SK-MEL-5 (cell line): ENCODE measurements at regions not wholly inside any gene's neighbourhood (a gene's known extent, or its start where the extent isn't known, plus 50 kb on each side); places are given as distances from the start of the nearest gene placed in this dataset.
"Not testable (repeated sequence)": the region's sequence is repeated elsewhere in the genome, so short reads cannot be mapped to it uniquely, and the experiment has no call there.

Source experiments
- DNase-seq: peaks from one replicate; pipeline ENCODE4 v3.0.0-alpha.2; 2016; ENCODE audit warnings: low read depth, low spot score
- in situ Hi-C: cut with HindIII; loops from 2 replicates; pipeline ENCODE4 v1.10.0; 2016; ENCODE audit warnings: low sequenced_read_pairs, high pct_unique_total_duplicates, low pct_unique_long_range_greater_than_20kb

GRCh38 chr2:167592441-167592840 lies 655.0 kb downstream of the STK39 start:
- peak; percentile 55 for DNase-seq
- in situ Hi-C loops = no loop called here

- in situ Hi-C loops = no loop called here
- DNase-seq = no peak
Observed at GRCh38 chr2:167582619-167583018, 664.8 kb downstream of the STK39 start.

DNA sequence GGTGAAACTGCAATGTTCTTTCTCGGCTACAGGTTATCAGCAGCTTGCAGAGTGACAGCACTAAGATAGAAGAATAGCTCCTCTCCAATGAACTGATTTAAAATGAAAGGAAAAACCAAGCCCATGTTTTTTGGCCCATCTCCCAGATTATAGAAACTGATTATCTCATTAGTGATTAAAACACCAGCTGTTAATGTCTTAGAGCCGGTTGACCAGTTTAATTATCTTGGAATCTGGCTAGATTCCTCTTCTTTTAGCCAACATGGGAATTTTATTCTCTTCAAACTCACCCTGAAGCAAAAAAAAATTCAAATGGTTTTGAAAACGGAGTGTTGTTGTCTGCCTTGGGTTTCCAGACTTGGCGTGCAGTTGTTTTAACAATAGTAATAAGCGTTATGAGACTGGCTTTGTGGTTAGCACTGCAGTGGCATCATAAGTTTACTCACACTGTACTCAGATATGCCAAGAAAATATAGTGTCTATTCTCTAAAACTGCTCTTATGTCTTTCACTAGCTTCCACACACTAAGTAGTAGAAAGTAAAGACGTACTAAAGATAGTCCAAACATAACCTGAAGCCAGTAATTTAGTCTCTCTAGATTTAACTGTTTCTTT lies 665.3 kb downstream of the STK39 start:
- no peak for DNase-seq

DNA sequence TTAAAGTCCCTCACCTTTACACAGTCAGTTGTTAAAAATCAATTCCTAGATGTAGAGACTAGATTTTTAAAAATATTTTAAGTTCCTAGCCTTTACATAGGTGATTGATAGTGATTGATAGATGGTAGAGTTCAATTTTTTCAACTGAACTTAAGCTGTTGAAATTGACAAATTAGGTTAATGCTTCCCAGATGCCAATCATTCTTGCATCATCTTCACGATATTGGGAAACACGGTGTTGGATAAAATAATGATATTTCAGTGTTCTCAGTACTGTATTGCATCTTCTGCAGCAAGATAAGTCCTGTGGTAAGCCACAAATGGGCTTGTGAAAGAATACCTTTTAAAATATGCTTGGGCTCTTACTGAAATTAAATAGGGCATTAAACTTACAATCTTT lies 667.6 kb downstream of the STK39 start:
- no peak for DNase-seq
- in situ Hi-C loops = no loop called here

More for the DNA sequence above, 665.3 kb downstream of the STK39 start:
- in situ Hi-C loops = no loop called here

- DNase-seq = no peak
Observed at GRCh38 chr2:167575276-167575675, 672.1 kb downstream of the STK39 start.

DNA sequence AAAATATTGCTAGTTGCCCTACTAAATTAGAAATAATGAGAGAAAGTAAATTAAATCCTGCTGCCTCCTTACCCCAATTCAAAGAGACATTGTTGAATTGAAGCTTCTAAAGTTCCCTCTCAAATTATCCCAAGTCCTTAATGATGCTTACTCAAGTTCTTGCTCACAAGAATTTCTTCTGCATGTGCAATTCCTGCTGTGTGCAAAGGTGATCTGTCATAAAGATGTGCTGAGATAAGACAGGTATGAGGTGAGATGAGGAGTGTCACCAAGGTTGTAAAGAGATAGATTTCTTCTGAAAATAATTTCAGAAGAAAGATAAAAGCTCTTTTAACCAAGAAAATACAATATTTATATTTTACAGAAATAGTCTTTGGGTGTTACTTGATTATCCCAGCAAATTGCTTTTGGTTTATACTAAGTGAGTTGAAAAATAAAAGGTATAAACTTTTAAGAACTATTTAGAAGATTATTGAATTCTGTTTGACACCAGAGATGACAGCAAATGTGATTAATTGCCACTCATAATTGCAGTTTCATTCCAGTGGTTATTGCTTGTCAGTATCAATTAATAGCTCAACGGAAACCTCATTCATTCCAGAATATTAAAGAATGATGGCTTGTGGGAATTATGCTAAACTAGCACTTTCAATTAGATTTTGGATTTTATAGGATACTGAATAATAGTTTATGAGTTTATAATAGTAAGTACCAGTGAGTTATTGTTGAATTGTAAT lies 674.3 kb downstream of the STK39 start:
- in situ Hi-C loops = no loop called here
- DNase-seq = no peak

More at GRCh38 chr2:167575276-167575675, 672.1 kb downstream of the STK39 start:
- in situ Hi-C loops = no loop called here

DNA sequence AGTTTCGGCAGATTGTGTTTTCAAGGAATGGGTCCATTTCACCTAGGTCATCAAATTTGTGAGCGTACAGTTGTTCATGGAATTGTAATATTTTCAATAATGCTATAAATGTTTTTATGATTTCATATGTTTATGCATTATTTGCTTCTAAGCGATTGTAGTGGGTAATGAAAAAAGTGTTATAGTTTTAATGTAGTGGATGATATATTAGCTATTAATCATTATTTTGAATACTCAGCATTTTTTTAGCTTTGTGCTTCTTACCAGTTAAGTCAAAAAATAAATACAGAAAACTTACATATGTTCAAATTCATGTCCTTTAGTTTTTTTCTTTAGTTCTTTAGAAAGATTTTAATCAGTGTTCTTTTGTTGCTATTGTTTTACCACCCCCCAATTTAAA lies 677.0 kb downstream of the STK39 start:
- DNase-seq = no peak
- in situ Hi-C loops = no loop called here

GRCh38 chr2:167563885-167564619 lies 675.8 kb downstream of the XIRP2 start:
- DNase-seq, in situ Hi-C loops: not testable (repeated sequence)

- in situ Hi-C loops, DNase-seq: not testable (repeated sequence)
Observed at GRCh38 chr2:167558272-167558991, 670.2 kb downstream of the XIRP2 start.

DNA sequence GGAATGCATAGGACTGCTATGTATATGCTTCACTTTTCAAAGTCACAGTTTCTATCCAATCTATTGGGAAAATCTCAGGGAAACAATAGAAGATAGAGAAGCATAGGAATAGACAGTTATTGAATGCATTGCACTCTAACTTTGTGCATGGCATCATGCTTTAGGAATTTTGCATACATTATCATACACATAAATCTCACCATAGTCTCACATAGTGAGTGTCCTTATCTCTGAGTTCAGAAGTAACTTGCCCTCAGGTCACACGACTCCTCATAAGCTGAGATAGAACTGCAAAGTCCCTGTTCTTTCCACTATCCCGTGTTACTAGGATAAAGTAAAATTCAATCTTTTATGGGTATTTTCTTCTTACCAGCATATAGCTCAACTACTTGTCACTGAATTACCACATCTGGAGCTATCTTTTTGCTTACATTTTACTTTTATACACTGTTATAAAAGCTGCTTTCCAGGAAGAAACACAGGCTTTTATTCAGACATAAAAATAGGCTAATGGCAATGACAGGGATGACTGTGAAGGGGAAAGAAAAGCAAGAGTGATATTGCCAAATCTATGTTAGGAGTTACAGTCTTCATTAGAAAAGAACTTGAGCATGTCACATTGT lies 666.9 kb downstream of the XIRP2 start:
- in situ Hi-C loops = no loop called here
- no peak for DNase-seq

- DNase-seq = no peak
- in situ Hi-C loops = no loop called here
Observed at GRCh38 chr2:167553635-167554034, 665.4 kb downstream of the XIRP2 start.

DNA sequence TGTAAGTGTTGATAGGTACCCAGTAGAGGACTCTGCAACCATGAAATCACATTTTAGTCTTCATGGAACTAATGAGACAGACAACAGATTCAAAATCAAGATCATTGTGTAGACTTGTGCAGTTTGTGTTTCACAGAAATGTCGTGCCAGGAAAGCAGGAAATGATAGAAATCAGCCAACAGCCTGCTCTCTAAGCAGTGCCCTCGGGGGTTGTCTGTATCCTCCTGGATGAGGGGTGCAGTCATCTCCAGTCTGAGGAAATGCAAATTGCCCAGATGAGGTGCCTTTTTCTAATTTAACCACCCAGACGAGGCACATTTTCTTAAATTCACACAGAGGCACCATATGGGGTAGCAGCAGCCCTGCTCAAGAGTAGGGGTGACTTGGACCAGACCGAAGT lies 663.1 kb downstream of the XIRP2 start:
- in situ Hi-C loops = no loop called here
- DNase-seq = no peak

DNA sequence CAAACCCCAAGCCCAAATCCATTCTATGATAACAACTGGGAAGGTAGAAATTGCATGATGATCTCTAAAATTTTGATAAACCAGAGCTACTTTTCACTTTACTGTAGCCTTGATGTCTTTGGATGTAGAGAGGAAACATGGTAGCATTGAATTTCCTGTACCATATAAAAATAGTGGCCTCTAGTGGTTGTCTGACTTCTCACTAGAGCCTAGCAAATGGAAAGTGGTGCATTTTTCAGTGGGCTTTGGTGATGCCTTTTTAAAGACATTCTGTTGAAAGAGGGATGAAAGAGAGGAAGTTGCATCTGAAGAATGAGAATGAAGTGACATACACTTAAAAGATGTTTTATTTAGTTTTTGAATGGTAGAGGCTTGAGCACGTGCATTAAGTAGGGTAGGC lies 662.2 kb downstream of the XIRP2 start:
- in situ Hi-C loops = no loop called here
- DNase-seq = peak; percentile 65

DNA sequence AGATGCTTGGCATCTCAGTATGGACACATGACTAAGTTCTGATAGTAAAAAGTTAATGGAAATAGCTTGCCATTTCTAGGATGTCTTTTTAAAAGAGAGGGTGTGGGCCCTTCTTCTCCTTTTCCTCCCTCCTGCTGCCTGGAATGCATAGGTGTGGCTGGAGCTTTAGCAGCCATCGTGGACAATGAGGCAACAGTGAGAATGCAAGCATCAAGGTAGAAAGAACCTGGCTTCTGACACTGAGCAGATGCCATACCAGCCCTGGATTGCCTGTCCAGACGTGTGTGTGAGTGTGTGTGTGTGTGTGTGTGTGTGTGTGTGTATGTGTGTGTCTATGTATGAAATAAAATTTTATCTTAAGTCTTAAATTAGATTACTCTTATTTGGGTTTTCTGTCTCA lies 660.1 kb downstream of the XIRP2 start:
- in situ Hi-C loops = no loop called here
- no peak for DNase-seq

DNA sequence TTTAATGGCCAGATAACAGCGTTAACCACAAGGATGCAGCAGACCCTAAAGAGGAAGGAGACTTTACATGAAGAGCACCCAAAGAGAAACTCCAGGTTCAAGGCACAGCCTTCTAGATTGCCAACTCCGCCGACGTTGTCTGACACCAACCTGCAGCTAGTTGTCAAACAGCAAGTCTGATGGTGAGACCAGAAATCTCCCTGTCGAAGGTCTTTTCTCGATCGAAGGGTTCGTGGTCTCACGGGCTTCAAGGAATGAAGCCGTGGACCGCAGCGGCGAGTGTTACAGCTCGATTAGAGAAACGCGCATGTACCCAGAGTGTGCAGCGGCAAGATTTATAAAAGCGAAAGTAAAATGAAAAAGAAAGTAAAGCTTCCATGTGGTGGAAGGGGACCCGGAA lies 656.3 kb downstream of the XIRP2 start:
- in situ Hi-C loops = no loop called here
- no peak for DNase-seq

DNA sequence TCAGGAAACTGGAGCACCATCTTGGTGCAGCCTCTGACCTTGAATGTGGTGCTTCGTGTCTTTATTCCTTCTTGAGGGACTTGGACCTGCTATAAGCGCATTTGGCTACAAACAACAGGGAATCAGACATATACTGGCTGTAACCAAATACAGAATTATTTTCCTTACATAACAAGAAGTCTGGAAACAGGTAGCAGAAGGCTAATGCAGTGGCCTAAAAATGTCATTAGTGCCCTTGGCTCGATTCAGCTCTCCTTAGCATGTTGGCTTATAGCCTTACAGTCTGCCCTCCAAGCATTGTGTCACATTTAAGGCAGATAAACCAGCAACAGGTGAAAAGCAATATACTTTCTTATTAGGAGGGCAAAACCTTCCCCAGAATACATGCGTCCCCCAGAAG lies 655.4 kb downstream of the XIRP2 start:
- in situ Hi-C loops = no loop called here
- DNase-seq = no peak

DNA sequence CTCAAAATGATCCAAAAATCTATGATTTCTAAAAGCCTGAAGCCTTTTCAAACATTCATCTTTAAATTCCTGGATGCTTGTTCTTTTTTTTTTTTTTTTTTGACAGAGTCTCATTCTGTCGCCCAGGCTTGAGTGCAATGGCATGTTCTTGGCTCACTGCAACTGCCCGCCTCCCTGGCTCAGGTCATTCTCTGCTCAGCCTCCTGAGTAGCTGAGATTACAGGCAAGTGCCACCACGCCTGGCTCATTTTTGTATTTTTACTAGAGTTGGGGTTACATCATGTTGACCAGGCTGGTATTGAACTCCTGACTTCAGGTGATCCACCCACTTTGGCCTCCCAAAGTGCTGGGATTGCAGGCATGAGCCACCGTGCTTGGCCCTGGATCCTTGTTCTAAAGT lies 649.5 kb downstream of the XIRP2 start:
- in situ Hi-C loops = no loop called here

GRCh38 chr2:167534443-167534842 lies 646.2 kb downstream of the XIRP2 start:
- in situ Hi-C loops = no loop called here
- DNase-seq = no peak

More for the DNA sequence above, 649.5 kb downstream of the XIRP2 start:
- no peak for DNase-seq
